Parathyroid adenoma (tissue), 2 donors: ENCODE measurements at regions not wholly inside any gene's neighbourhood (a gene's known extent, or its start where the extent isn't known, plus 50 kb on each side); places are given as distances from the start of the nearest gene placed in this dataset.

ENCODE experiments used
- H2AFZ ChIP-seq: fragments of 300-600 bp; sonication (generic); one replicate; pipeline ENCODE4 v1.7.0; 2017; ENCODE audit warnings: antibody characterized with exemption, mild to moderate bottlenecking
- H3K27ac ChIP-seq: fragments of 300-600 bp; sonication (generic); one replicate; pipeline ENCODE4 v1.7.0; 2017
- H3K27me3 ChIP-seq: fragments of 300-600 bp; sonication (generic); one replicate; pipeline ENCODE4 v1.7.0; 2017; ENCODE audit warnings: low read length; ENCODE audit not compliant: control insufficient read depth, insufficient read depth
- H3K36me3 ChIP-seq: fragments of 300-600 bp; sonication (generic); one replicate; pipeline ENCODE4 v1.7.0; 2017; ENCODE audit warnings: low read length; ENCODE audit not compliant: control insufficient read depth, insufficient read depth
- H3K4me1 ChIP-seq: fragments of 300-600 bp; sonication (generic); one replicate; pipeline ENCODE4 v1.7.0; 2017; ENCODE audit warnings: control low read depth
- H3K4me2 ChIP-seq: fragments of 300-600 bp; sonication (generic); one replicate; pipeline ENCODE4 v1.7.0; 2017; ENCODE audit warnings: low read length
- H3K4me3 ChIP-seq: fragments of 300-600 bp; sonication (generic); one replicate; pipeline ENCODE4 v1.7.0; 2017; ENCODE audit warnings: low read depth, low read length
- H3K79me2 ChIP-seq: fragments of 300-600 bp; sonication (generic); one replicate; pipeline ENCODE4 v1.7.0; 2017; ENCODE audit warnings: control low read depth
- H3K9ac ChIP-seq: fragments of 300-600 bp; sonication (generic); one replicate; pipeline ENCODE4 v1.7.0; 2017; ENCODE audit warnings: mild to moderate bottlenecking
- H3K9me3 ChIP-seq: fragments of 300-600 bp; sonication (generic); one replicate; pipeline ENCODE4 v1.7.0; 2017; ENCODE audit warnings: low read length; ENCODE audit not compliant: control insufficient read depth
- TF ChIP-seq, protein P1 (sequence below): fragments of 300-600 bp; sonication (generic); IDR thresholded peaks from one replicate; pipeline ENCODE4 v1.7.0; 2017; ENCODE audit warnings: antibody characterized with exemption, mild to moderate bottlenecking
- donor health status: primary hyperparathyroidism.

DNA sequence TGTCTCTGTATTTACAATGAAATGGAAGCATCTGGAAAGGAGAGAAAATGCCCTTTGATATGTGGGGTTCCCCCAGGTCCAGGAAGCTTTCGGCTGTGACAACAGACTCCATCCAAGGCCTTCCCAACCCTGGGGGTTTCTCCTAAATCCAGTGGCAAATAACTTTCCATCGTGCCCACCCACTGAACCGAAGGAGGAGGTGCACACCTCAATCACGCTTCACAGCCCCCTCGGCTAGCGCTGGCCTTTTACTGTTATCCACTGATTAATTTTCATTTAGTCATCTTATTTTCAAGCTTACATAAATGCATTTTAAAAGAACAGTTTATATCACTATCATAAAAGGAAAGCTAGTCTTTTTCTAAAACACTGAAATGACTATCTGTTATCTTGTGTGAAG lies 286.8 kb upstream of the ZMIZ1 start:
- Histone ChIP-seq H3K36me3 (no peaks in the 10 kb centered on the region), H3K9me3 (no peaks in the 10 kb centered on the region), H3K4me1 (no peaks in the 10 kb centered on the region), H3K4me2 (no peak overlapping the region), H3K27me3 (no peaks in the 10 kb centered on the region), H3K9ac (no peak overlapping the region), H3K27ac (no peak overlapping the region), H3K4me3 (no peak overlapping the region), H3K79me2 (no peaks in the 10 kb centered on the region), H2AFZ (no peak overlapping the region)
- TF ChIP-seq, protein P1, sequence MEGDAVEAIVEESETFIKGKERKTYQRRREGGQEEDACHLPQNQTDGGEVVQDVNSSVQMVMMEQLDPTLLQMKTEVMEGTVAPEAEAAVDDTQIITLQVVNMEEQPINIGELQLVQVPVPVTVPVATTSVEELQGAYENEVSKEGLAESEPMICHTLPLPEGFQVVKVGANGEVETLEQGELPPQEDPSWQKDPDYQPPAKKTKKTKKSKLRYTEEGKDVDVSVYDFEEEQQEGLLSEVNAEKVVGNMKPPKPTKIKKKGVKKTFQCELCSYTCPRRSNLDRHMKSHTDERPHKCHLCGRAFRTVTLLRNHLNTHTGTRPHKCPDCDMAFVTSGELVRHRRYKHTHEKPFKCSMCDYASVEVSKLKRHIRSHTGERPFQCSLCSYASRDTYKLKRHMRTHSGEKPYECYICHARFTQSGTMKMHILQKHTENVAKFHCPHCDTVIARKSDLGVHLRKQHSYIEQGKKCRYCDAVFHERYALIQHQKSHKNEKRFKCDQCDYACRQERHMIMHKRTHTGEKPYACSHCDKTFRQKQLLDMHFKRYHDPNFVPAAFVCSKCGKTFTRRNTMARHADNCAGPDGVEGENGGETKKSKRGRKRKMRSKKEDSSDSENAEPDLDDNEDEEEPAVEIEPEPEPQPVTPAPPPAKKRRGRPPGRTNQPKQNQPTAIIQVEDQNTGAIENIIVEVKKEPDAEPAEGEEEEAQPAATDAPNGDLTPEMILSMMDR: no peak

GRCh38 chr10:78782441-78782840 lies 286.3 kb upstream of the ZMIZ1 start:
- H3K4me2 ChIP-seq: no peak overlapping the region
- H3K9me3 ChIP-seq: no peaks in the 10 kb centered on the region
- no peaks in the 10 kb centered on the region for H3K36me3 ChIP-seq
- no peaks in the 10 kb centered on the region for H3K4me1 ChIP-seq
- no peak overlapping the region for H3K27ac ChIP-seq
- H3K4me3 ChIP-seq: no peak overlapping the region
- H3K27me3 ChIP-seq: no peaks in the 10 kb centered on the region
- H3K79me2 ChIP-seq: no peaks in the 10 kb centered on the region
- H2AFZ ChIP-seq: no peak overlapping the region
- TF ChIP-seq, protein P1: no peak
- H3K9ac ChIP-seq: no peak overlapping the region

GRCh38 chr10:78783753-78784152 lies 285.0 kb upstream of the ZMIZ1 start:
- no peaks in the 10 kb centered on the region for H3K79me2 ChIP-seq
- no peak overlapping the region for H2AFZ ChIP-seq
- H3K4me3 ChIP-seq: no peak overlapping the region
- H3K4me1 ChIP-seq: no peaks in the 10 kb centered on the region
- H3K9me3 ChIP-seq: no peaks in the 10 kb centered on the region
- no peak overlapping the region for H3K9ac ChIP-seq
- H3K27me3 ChIP-seq: no peaks in the 10 kb centered on the region
- TF ChIP-seq, protein P1: no peak
- no peak overlapping the region for H3K27ac ChIP-seq
- H3K36me3 ChIP-seq: no peaks in the 10 kb centered on the region
- no peak overlapping the region for H3K4me2 ChIP-seq

DNA sequence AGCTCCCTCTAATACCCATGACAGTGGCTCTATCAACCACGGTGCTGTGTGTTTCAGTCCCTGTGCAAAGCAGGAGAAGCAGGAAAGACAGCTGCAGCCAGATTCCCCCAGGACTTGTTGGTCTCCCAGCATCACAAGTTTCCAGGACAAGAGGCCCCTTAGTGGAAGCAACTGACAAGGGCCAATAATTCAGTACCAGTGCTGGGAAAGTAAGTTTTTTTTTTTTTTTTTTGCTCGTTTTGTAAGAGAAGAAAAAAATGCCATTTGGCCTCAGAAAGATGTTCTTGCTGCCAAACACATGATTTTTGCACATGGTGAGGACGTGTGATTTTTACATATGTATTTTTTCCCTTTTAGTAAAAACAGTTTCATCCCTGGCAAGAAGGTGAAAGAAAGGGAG lies 284.2 kb upstream of the ZMIZ1 start:
- TF ChIP-seq, protein P1: no peak
- no peaks in the 10 kb centered on the region for H3K79me2 ChIP-seq
- H3K27ac ChIP-seq: no peak overlapping the region
- no peaks in the 10 kb centered on the region for H3K9me3 ChIP-seq
- H3K9ac ChIP-seq: no peak overlapping the region
- no peak overlapping the region for H3K4me3 ChIP-seq
- no peaks in the 10 kb centered on the region for H3K4me1 ChIP-seq
- no peak overlapping the region for H2AFZ ChIP-seq
- no peak overlapping the region for H3K4me2 ChIP-seq
- H3K36me3 ChIP-seq: no peaks in the 10 kb centered on the region
- no peaks in the 10 kb centered on the region for H3K27me3 ChIP-seq

- H3K27ac ChIP-seq: no peak overlapping the region
- no peaks in the 10 kb centered on the region for H3K79me2 ChIP-seq
- H3K4me3 ChIP-seq: no peak overlapping the region
- H3K9ac ChIP-seq: no peak overlapping the region
- H3K4me1 ChIP-seq: no peaks in the 10 kb centered on the region
- no peaks in the 10 kb centered on the region for H3K27me3 ChIP-seq
- no peak overlapping the region for H2AFZ ChIP-seq
- TF ChIP-seq, protein P1: no peak
- H3K36me3 ChIP-seq: no peaks in the 10 kb centered on the region
- no peak overlapping the region for H3K4me2 ChIP-seq
- H3K9me3 ChIP-seq: no peaks in the 10 kb centered on the region
These were observed 283.7 kb upstream of the ZMIZ1 start for GRCh38 chr10:78785066-78785465.
